ENCODE measurements at regions not wholly inside any gene's neighbourhood (a gene's known extent, or its start where the extent isn't known, plus 50 kb on each side); places are given as distances from the start of the nearest gene placed in this dataset.

- no peak for TF ChIP-seq CTCF (IDR thresholded peaks at IDR 0.05; ENCODE audit: low read depth, low read length)
- Histone ChIP-seq H3K27ac (no peak overlapping the region), H3K4me1 (ENCODE audit: low read depth) (no peaks in the 10 kb centered on the region), H3K4me3 (no peak overlapping the region), H3K27me3 (no peaks in the 10 kb centered on the region), H3K9me3 (ENCODE audit: low read depth) (no peaks in the 10 kb centered on the region), H3K36me3 (no peaks in the 10 kb centered on the region)
- DNase-seq (ENCODE audit: low read depth in 1 of 2, low spot score in 1 of 2): no peak
These were observed 880.0 kb downstream of the BRD1 start for GRCh38 chr22:48947636-48948035.

GRCh38 chr22:48945621-48946458 is 881.8 kb downstream of the BRD1 start:
- H3K36me3 ChIP-seq: no peaks in the 10 kb centered on the region
- H3K4me3 ChIP-seq: no peak overlapping the region
- H3K27me3 ChIP-seq: no peaks in the 10 kb centered on the region
- DNase-seq (ENCODE audit: low read depth in 1 of 2, low spot score in 1 of 2): no peak
- TF ChIP-seq CTCF (IDR thresholded peaks at IDR 0.05; ENCODE audit: low read depth, low read length): no peak
- no peak overlapping the region for H3K27ac ChIP-seq
- no peaks in the 10 kb centered on the region for H3K4me1 ChIP-seq (ENCODE audit: low read depth)
- H3K9me3 ChIP-seq (ENCODE audit: low read depth): no peaks in the 10 kb centered on the region

GRCh38 chr22:48944751-48945620 is 882.7 kb downstream of the BRD1 start:
- no peak overlapping the region for H3K4me3 ChIP-seq
- H3K27ac ChIP-seq: no peak overlapping the region
- no peak for DNase-seq (ENCODE audit: low read depth in 1 of 2, low spot score in 1 of 2)
- no peaks in the 10 kb centered on the region for H3K27me3 ChIP-seq
- no peaks in the 10 kb centered on the region for H3K9me3 ChIP-seq (ENCODE audit: low read depth)
- H3K36me3 ChIP-seq: no peaks in the 10 kb centered on the region
- no peaks in the 10 kb centered on the region for H3K4me1 ChIP-seq (ENCODE audit: low read depth)
- no peak for TF ChIP-seq CTCF (IDR thresholded peaks at IDR 0.05; ENCODE audit: low read depth, low read length)

GRCh38 chr22:48944433-48944750 is 883.3 kb downstream of the BRD1 start:
- no peaks in the 10 kb centered on the region for H3K9me3 ChIP-seq (ENCODE audit: low read depth)
- no peaks in the 10 kb centered on the region for H3K27me3 ChIP-seq
- H3K27ac ChIP-seq: no peak overlapping the region
- H3K36me3 ChIP-seq: no peaks in the 10 kb centered on the region
- no peak for TF ChIP-seq CTCF (IDR thresholded peaks at IDR 0.05; ENCODE audit: low read depth, low read length)
- H3K4me1 ChIP-seq (ENCODE audit: low read depth): no peaks in the 10 kb centered on the region
- DNase-seq (ENCODE audit: low read depth in 1 of 2, low spot score in 1 of 2): no peak
- no peak overlapping the region for H3K4me3 ChIP-seq

GRCh38 chr22:48943567-48944432 is 883.9 kb downstream of the BRD1 start:
- Histone ChIP-seq H3K27me3 (no peaks in the 10 kb centered on the region), H3K9me3 (ENCODE audit: low read depth) (no peaks in the 10 kb centered on the region), H3K4me1 (ENCODE audit: low read depth) (no peaks in the 10 kb centered on the region), H3K27ac (no peak overlapping the region), H3K4me3 (no peak overlapping the region), H3K36me3 (no peaks in the 10 kb centered on the region)
- DNase-seq (ENCODE audit: low read depth in 1 of 2, low spot score in 1 of 2): peak in 1 of 2 donors; percentile 24
- TF ChIP-seq CTCF (IDR thresholded peaks at IDR 0.05; ENCODE audit: low read depth, low read length): no peak
